ENCODE measurements at regions not wholly inside any gene's neighbourhood (a gene's known extent, or its start where the extent isn't known, plus 50 kb on each side); places are given as distances from the start of the nearest gene placed in this dataset.

DNA sequence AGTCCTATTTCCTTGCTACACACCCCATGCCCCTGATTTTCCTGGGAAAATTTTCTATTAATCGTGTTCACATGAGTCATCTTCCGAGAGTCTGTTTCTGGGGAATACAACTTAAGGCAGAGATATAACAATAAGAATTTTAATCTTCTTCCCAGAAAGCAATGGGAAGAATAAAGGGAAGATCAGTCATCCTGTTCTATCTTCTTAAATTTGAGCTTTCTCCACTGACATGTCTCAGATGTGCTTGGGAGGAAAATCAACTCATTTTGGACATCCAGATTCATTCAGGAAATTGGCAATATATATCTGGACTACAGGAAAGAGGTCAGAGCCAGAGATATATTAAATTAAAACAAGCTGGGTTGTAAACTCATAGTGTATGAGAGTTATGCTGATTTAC is 62.3 kb upstream of the SPAG16 start:
- TF ChIP-seq, protein P1, sequence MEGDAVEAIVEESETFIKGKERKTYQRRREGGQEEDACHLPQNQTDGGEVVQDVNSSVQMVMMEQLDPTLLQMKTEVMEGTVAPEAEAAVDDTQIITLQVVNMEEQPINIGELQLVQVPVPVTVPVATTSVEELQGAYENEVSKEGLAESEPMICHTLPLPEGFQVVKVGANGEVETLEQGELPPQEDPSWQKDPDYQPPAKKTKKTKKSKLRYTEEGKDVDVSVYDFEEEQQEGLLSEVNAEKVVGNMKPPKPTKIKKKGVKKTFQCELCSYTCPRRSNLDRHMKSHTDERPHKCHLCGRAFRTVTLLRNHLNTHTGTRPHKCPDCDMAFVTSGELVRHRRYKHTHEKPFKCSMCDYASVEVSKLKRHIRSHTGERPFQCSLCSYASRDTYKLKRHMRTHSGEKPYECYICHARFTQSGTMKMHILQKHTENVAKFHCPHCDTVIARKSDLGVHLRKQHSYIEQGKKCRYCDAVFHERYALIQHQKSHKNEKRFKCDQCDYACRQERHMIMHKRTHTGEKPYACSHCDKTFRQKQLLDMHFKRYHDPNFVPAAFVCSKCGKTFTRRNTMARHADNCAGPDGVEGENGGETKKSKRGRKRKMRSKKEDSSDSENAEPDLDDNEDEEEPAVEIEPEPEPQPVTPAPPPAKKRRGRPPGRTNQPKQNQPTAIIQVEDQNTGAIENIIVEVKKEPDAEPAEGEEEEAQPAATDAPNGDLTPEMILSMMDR (IDR thresholded peaks at IDR 0.05; ENCODE audit: insufficient read depth, low read depth, low read length, missing control alignments), result no peak
- H3K4me3 ChIP-seq (ENCODE audit: low read length), result no peak overlapping the region
- no peak for DNase-seq (ENCODE audit: low read depth)

DNA sequence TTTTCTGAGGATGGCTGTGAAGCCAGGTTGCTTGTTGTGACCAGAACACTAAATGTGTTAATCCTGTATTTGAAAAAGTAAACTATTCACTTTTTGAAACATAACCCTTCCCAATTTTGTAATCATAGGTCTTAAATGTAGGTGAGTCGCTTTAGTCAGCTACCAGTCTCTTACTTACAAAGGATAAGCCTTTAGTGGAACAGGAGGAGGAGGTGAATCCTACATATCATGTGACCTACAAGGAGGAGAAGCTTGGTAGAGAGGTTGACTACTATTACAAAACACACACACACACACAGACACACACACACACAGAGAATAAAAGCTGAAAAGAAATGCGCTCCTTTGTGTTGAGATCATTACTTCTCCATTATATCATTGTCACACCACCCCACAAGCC is 59.9 kb upstream of the SPAG16 start:
- peak; percentile 69 for DNase-seq (ENCODE audit: low read depth)
- TF ChIP-seq, protein P1 (IDR thresholded peaks at IDR 0.05; ENCODE audit: insufficient read depth, low read depth, low read length, missing control alignments), result no peak
- no peak overlapping the region for H3K4me3 ChIP-seq (ENCODE audit: low read length)

DNA sequence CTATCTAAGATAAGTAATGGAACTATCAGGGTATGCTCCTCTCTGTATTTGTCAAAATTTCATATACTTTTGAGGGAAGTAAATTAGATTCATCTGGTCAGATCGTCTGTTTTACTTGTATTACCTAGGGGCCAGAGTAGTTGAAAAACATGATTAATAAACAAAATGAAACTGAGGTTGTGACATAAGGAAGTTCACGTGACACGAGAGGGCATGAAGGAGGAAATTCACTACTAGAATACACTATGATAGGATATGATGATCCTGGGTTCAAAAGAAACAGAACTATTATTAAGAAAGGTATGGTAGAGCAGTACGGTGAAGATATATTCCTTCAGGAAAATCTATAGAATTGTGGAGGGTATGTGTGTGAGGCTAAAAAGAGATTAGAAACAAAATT is 58.4 kb upstream of the SPAG16 start:
- no peak for DNase-seq (ENCODE audit: low read depth)
- TF ChIP-seq, protein P1 (IDR thresholded peaks at IDR 0.05; ENCODE audit: insufficient read depth, low read depth, low read length, missing control alignments), result no peak

DNA sequence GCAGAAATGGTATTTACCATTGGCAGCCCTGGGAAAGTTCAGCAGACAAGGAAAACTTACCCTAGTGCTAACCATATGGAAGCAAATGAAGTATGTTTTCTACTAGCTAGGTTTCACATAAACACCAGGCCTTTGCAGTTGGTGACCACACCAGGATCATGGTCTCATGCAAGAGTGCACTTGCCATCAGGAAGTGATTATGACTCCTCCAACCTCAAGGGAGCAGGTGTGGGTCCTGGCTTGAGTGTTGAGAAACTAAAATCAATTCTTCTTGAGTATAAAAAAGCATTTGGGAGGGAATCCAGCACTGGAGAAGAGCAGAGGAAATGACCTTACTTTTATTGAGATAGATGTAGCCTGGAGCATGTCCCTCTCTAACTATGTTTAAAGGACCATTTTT is 56.8 kb upstream of the SPAG16 start:
- TF ChIP-seq, protein P1 (IDR thresholded peaks at IDR 0.05; ENCODE audit: insufficient read depth, low read depth, low read length, missing control alignments), result no peak
- DNase-seq (ENCODE audit: low read depth), result peak; percentile 46
- H3K4me3 ChIP-seq (ENCODE audit: low read length), result no peak overlapping the region

More for the DNA sequence above, 58.4 kb upstream of the SPAG16 start:
- no peak overlapping the region for H3K4me3 ChIP-seq (ENCODE audit: low read length)

DNA sequence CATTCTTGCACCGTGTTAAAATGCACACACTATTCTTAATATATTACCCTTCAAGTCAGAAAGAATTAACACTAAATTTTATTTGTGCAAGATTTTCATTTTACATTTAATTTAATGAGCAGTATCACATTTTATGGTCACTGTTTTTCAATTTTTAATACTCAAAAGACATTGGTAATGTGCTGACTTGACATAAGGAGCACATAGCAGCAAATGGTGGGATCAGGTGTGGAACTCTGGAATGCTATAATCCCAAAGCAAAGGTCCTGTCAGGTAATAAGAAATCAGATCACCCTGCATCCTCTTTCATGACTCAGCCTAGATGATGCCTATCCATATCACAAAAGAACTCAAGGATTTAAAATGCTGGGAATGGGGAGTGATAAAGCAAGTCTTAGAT is 55.6 kb upstream of the SPAG16 start:
- H3K4me3 ChIP-seq (ENCODE audit: low read length), result no peak overlapping the region
- TF ChIP-seq, protein P1 (IDR thresholded peaks at IDR 0.05; ENCODE audit: insufficient read depth, low read depth, low read length, missing control alignments), result no peak
- DNase-seq (ENCODE audit: low read depth), result no peak

DNA sequence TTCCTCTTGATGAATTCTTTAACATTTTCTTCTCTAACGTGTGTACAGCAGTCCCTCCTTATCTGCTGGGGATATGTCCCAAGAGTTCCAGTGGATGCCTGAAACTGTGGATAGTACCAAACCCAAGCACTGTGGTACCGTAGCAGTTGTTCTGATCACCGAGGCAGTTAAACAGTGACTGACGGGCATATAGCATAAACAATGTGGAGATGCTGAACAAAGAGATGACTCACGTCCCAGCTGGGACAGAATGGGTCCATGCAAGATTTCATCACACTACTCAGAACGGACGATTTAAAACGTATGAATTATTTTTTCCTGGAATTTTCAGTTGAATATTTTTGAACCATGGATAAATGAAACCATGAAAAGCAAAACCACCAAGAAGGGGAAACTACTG is 54.5 kb upstream of the SPAG16 start:
- peak; percentile 59 for DNase-seq (ENCODE audit: low read depth)
- TF ChIP-seq, protein P1 (IDR thresholded peaks at IDR 0.05; ENCODE audit: insufficient read depth, low read depth, low read length, missing control alignments), result no peak
- H3K4me3 ChIP-seq (ENCODE audit: low read length), result no peak overlapping the region

DNA sequence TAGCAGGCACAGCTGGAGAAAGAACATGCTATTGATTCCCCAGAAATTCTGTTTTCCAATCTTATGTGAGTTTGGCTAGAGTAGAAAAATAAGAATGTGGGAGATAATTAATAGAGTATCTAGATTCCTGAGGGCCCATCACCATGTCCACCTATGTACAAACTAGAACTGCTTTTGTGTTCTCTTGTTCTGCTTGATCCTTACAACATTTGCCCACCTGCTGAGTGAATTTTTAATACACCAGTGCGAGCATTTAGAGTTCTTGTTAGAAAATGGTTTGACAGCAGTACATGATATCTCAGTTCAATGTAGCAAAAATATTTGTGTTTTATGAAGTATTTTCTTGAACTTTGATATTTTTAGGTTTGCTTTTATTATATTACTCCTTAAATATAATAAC is 52.3 kb upstream of the SPAG16 start:
- TF ChIP-seq, protein P1 (IDR thresholded peaks at IDR 0.05; ENCODE audit: insufficient read depth, low read depth, low read length, missing control alignments), result no peak
- H3K4me3 ChIP-seq (ENCODE audit: low read length), result no peak overlapping the region

More for the DNA sequence above, 52.3 kb upstream of the SPAG16 start:
- DNase-seq (ENCODE audit: low read depth), result no peak

Data from epithelial cell of esophagus (primary cell).